Loucy (cell line): ENCODE measurements at regions not wholly inside any gene's neighbourhood (a gene's known extent, or its start where the extent isn't known, plus 50 kb on each side); places are given as distances from the start of the nearest gene placed in this dataset.

Experiments
- H2AFZ ChIP-seq: fragments of 200-600 bp; sonication (generic); 2 replicates; pipeline ENCODE4 v1.6.0; 2016; ENCODE audit warnings: antibody characterized with exemption, mild to moderate bottlenecking, low read length, moderate library complexity
- H3F3A ChIP-seq: fragments of 200-600 bp; 2 replicates; pipeline ENCODE4 v1.6.0; 2016; ENCODE audit warnings: antibody characterized with exemption, low read depth, mild to moderate bottlenecking
- H3K27me3 ChIP-seq: fragments of 200-600 bp; sonication (generic); 2 replicates; pipeline ENCODE4 v1.6.1; 2014; ENCODE audit warnings: low read length, mild to moderate bottlenecking; ENCODE audit not compliant: insufficient read depth, poor library complexity, severe bottlenecking
- H3K36me3 ChIP-seq: fragments of 200-600 bp; sonication (generic); 2 replicates; pipeline ENCODE4 v1.6.1; 2016; ENCODE audit warnings: low read length; ENCODE audit not compliant: insufficient read depth
- H3K4me1 ChIP-seq: fragments of 200-600 bp; sonication (generic); 2 replicates; pipeline ENCODE4 v1.5.1; 2014; ENCODE audit warnings: low read length, mild to moderate bottlenecking; ENCODE audit not compliant: insufficient read depth, poor library complexity, severe bottlenecking
- H3K4me2 ChIP-seq: fragments of 200-600 bp; sonication (generic); 2 replicates; pipeline ENCODE4 v1.6.0; 2014; ENCODE audit warnings: antibody characterized with exemption, low read length, low read depth, mild to moderate bottlenecking; ENCODE audit not compliant: poor library complexity, severe bottlenecking
- H3K4me3 ChIP-seq: fragments of 200-600 bp; sonication (generic); 2 replicates; pipeline ENCODE4 v1.5.1; 2014; ENCODE audit warnings: low read length, mild to moderate bottlenecking, mixed read lengths; ENCODE audit not compliant: poor library complexity, severe bottlenecking
- H3K79me2 ChIP-seq: fragments of 200-600 bp; sonication (generic); 2 replicates; pipeline ENCODE4 v1.6.1; 2014; ENCODE audit warnings: low read length; ENCODE audit not compliant: insufficient read depth
- H3K9ac ChIP-seq: fragments of 200-600 bp; sonication (generic); 2 replicates; pipeline ENCODE4 v1.6.0; 2014; ENCODE audit warnings: mild to moderate bottlenecking, low read depth, low read length, moderate library complexity; ENCODE audit not compliant: poor library complexity, severe bottlenecking
- H3K9me2 ChIP-seq: fragments of 200-600 bp; sonication (generic); replicated peaks from 2 replicates; pipeline ENCODE4 v1.6.1; 2016; ENCODE audit warnings: low read depth, low read length, mixed read lengths
- H3K9me3 ChIP-seq: fragments of 200-600 bp; sonication (generic); 2 replicates; pipeline ENCODE4 v1.6.1; 2014; ENCODE audit warnings: mild to moderate bottlenecking, antibody characterized with exemption, low read length, low read depth; ENCODE audit not compliant: insufficient read depth
- H4K20me1 ChIP-seq: fragments of 200-600 bp; sonication (generic); 2 replicates; pipeline ENCODE4 v1.6.0; 2014; ENCODE audit warnings: antibody characterized with exemption, low read length, mild to moderate bottlenecking; ENCODE audit not compliant: insufficient read depth, poor library complexity, severe bottlenecking
- CTCF ChIP-seq: fragments of 200-600 bp; sonication (generic); conservative IDR thresholded peaks from 2 replicates; pipeline ENCODE4 v1.5.1; 2014; ENCODE audit warnings: mild to moderate bottlenecking, antibody characterized with exemption, low read length
- EZH2phosphoT487 ChIP-seq: fragments of 200-600 bp; IDR thresholded peaks from 2 replicates; pipeline ENCODE4 v1.6.1; 2018; ENCODE audit warnings: antibody characterized with exemption, mild to moderate bottlenecking, moderate library complexity, borderline replicate concordance

GRCh38 chr1:61627365-61627764, 97.6 kb downstream of the TM2D1 start:
- no peak overlapping the region for H3K4me2 ChIP-seq
- TF ChIP-seq EZH2phosphoT487 (no peak), CTCF (no peak)
- H3K9me3 ChIP-seq = no peaks in the 10 kb centered on the region
- H3K4me1 ChIP-seq = no peaks in the 10 kb centered on the region
- H2AFZ ChIP-seq = no peak overlapping the region
- no peak overlapping the region for H3K9ac ChIP-seq
- H4K20me1 ChIP-seq = no peaks in the 10 kb centered on the region
- H3K79me2 ChIP-seq = no peaks in the 10 kb centered on the region
- no peaks in the 10 kb centered on the region for H3K27me3 ChIP-seq
- no peak overlapping the region for H3K4me3 ChIP-seq
- H3F3A ChIP-seq = no peaks in the 10 kb centered on the region
- no peaks in the 10 kb centered on the region for H3K36me3 ChIP-seq
- no peaks in the 10 kb centered on the region for H3K9me2 ChIP-seq

DNA sequence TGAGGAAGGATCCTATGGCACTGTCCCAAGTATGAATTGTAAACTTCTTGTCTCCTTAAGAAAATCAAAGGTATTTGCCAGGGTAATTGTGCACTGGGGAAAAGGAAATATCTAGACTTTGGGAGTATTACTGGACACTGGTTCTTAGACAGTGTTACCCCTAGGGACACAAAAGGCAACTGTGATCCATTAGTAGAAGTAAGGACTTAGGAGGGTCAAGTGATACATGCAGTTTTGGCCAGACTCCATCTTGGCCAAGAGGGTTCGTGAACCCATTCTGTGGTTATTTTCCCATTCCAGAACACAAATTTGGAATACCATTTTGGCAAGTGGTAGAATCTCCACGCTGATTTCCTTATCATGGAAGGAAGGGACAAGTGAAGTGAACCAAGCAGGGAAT, 98.1 kb downstream of the TM2D1 start:
- Histone ChIP-seq H2AFZ (no peak overlapping the region), H3K4me3 (no peak overlapping the region), H3K9ac (no peak overlapping the region), H3K4me1 (no peaks in the 10 kb centered on the region), H3F3A (no peaks in the 10 kb centered on the region), H3K36me3 (no peaks in the 10 kb centered on the region), H3K27me3 (no peaks in the 10 kb centered on the region), H4K20me1 (no peaks in the 10 kb centered on the region), H3K9me2 (no peaks in the 10 kb centered on the region), H3K79me2 (no peaks in the 10 kb centered on the region), H3K9me3 (no peaks in the 10 kb centered on the region), H3K4me2 (no peak overlapping the region)
- TF ChIP-seq EZH2phosphoT487 (no peak), CTCF (no peak)

GRCh38 chr1:61623852-61624251, 101.1 kb downstream of the TM2D1 start:
- H3F3A ChIP-seq = no peaks in the 10 kb centered on the region
- no peak overlapping the region for H2AFZ ChIP-seq
- H3K27me3 ChIP-seq = no peaks in the 10 kb centered on the region
- H3K9me2 ChIP-seq = no peaks in the 10 kb centered on the region
- no peaks in the 10 kb centered on the region for H4K20me1 ChIP-seq
- no peaks in the 10 kb centered on the region for H3K79me2 ChIP-seq
- H3K4me3 ChIP-seq = no peak overlapping the region
- no peaks in the 10 kb centered on the region for H3K9me3 ChIP-seq
- H3K36me3 ChIP-seq = no peaks in the 10 kb centered on the region
- H3K4me2 ChIP-seq = no peak overlapping the region
- no peak overlapping the region for H3K9ac ChIP-seq
- TF ChIP-seq EZH2phosphoT487 = no peak
- TF ChIP-seq CTCF = no peak
- H3K4me1 ChIP-seq = no peaks in the 10 kb centered on the region
